Tibial nerve (tissue), 3 donors: ENCODE measurements at regions not wholly inside any gene's neighbourhood (a gene's known extent, or its start where the extent isn't known, plus 50 kb on each side); places are given as distances from the start of the nearest gene placed in this dataset.

ENCODE experiments used
- POLR2A ChIP-seq, 2 donors: fragments of 450-650 bp; IDR thresholded peaks; one replicate each; pipeline ENCODE4 v1.6.1; 2017; ENCODE audit warnings: antibody characterized with exemption in 2 of 2, mild to moderate bottlenecking in 2 of 2, moderate library complexity in 2 of 2
- TF ChIP-seq, protein P1 (sequence below), 5 experiments: fragments of 200-600 bp in 3 of 5; fragments of 450-650 bp in 2 of 5; sonication (generic) in 3 of 5; IDR thresholded peaks; one replicate each; pipeline ENCODE4 v1.5.1; 2016 to 2019; ENCODE audit warnings: antibody characterized with exemption in 5 of 5, mild to moderate bottlenecking in 3 of 5, moderate library complexity in 2 of 5

GRCh38 chr5:42284584-42284983, 138.7 kb upstream of the GHR start:
- TF ChIP-seq, protein P1, sequence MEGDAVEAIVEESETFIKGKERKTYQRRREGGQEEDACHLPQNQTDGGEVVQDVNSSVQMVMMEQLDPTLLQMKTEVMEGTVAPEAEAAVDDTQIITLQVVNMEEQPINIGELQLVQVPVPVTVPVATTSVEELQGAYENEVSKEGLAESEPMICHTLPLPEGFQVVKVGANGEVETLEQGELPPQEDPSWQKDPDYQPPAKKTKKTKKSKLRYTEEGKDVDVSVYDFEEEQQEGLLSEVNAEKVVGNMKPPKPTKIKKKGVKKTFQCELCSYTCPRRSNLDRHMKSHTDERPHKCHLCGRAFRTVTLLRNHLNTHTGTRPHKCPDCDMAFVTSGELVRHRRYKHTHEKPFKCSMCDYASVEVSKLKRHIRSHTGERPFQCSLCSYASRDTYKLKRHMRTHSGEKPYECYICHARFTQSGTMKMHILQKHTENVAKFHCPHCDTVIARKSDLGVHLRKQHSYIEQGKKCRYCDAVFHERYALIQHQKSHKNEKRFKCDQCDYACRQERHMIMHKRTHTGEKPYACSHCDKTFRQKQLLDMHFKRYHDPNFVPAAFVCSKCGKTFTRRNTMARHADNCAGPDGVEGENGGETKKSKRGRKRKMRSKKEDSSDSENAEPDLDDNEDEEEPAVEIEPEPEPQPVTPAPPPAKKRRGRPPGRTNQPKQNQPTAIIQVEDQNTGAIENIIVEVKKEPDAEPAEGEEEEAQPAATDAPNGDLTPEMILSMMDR (IDR thresholded peaks at IDR 0.05), result no peak
- no peak for TF ChIP-seq POLR2A (IDR thresholded peaks at IDR 0.05)
